ENCODE measurements at regions not wholly inside any gene's neighbourhood (a gene's known extent, or its start where the extent isn't known, plus 50 kb on each side); places are given as distances from the start of the nearest gene placed in this dataset.

GRCh38 chr15:95182091-95182490 lies 950.7 kb downstream of the MCTP2 start (continued):
- TF ChIP-seq, protein P1, sequence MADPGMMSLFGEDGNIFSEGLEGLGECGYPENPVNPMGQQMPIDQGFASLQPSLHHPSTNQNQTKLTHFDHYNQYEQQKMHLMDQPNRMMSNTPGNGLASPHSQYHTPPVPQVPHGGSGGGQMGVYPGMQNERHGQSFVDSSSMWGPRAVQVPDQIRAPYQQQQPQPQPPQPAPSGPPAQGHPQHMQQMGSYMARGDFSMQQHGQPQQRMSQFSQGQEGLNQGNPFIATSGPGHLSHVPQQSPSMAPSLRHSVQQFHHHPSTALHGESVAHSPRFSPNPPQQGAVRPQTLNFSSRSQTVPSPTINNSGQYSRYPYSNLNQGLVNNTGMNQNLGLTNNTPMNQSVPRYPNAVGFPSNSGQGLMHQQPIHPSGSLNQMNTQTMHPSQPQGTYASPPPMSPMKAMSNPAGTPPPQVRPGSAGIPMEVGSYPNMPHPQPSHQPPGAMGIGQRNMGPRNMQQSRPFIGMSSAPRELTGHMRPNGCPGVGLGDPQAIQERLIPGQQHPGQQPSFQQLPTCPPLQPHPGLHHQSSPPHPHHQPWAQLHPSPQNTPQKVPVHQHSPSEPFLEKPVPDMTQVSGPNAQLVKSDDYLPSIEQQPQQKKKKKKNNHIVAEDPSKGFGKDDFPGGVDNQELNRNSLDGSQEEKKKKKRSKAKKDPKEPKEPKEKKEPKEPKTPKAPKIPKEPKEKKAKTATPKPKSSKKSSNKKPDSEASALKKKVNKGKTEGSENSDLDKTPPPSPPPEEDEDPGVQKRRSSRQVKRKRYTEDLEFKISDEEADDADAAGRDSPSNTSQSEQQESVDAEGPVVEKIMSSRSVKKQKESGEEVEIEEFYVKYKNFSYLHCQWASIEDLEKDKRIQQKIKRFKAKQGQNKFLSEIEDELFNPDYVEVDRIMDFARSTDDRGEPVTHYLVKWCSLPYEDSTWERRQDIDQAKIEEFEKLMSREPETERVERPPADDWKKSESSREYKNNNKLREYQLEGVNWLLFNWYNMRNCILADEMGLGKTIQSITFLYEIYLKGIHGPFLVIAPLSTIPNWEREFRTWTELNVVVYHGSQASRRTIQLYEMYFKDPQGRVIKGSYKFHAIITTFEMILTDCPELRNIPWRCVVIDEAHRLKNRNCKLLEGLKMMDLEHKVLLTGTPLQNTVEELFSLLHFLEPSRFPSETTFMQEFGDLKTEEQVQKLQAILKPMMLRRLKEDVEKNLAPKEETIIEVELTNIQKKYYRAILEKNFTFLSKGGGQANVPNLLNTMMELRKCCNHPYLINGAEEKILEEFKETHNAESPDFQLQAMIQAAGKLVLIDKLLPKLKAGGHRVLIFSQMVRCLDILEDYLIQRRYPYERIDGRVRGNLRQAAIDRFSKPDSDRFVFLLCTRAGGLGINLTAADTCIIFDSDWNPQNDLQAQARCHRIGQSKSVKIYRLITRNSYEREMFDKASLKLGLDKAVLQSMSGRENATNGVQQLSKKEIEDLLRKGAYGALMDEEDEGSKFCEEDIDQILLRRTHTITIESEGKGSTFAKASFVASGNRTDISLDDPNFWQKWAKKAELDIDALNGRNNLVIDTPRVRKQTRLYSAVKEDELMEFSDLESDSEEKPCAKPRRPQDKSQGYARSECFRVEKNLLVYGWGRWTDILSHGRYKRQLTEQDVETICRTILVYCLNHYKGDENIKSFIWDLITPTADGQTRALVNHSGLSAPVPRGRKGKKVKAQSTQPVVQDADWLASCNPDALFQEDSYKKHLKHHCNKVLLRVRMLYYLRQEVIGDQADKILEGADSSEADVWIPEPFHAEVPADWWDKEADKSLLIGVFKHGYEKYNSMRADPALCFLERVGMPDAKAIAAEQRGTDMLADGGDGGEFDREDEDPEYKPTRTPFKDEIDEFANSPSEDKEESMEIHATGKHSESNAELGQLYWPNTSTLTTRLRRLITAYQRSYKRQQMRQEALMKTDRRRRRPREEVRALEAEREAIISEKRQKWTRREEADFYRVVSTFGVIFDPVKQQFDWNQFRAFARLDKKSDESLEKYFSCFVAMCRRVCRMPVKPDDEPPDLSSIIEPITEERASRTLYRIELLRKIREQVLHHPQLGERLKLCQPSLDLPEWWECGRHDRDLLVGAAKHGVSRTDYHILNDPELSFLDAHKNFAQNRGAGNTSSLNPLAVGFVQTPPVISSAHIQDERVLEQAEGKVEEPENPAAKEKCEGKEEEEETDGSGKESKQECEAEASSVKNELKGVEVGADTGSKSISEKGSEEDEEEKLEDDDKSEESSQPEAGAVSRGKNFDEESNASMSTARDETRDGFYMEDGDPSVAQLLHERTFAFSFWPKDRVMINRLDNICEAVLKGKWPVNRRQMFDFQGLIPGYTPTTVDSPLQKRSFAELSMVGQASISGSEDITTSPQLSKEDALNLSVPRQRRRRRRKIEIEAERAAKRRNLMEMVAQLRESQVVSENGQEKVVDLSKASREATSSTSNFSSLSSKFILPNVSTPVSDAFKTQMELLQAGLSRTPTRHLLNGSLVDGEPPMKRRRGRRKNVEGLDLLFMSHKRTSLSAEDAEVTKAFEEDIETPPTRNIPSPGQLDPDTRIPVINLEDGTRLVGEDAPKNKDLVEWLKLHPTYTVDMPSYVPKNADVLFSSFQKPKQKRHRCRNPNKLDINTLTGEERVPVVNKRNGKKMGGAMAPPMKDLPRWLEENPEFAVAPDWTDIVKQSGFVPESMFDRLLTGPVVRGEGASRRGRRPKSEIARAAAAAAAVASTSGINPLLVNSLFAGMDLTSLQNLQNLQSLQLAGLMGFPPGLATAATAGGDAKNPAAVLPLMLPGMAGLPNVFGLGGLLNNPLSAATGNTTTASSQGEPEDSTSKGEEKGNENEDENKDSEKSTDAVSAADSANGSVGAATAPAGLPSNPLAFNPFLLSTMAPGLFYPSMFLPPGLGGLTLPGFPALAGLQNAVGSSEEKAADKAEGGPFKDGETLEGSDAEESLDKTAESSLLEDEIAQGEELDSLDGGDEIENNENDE (IDR thresholded peaks at IDR 0.05; ENCODE audit: insufficient replicate concordance, low read length) = no peak

All from H1 (cell line).